ENCODE measurements at regions not wholly inside any gene's neighbourhood (a gene's known extent, or its start where the extent isn't known, plus 50 kb on each side); places are given as distances from the start of the nearest gene placed in this dataset.

DNA sequence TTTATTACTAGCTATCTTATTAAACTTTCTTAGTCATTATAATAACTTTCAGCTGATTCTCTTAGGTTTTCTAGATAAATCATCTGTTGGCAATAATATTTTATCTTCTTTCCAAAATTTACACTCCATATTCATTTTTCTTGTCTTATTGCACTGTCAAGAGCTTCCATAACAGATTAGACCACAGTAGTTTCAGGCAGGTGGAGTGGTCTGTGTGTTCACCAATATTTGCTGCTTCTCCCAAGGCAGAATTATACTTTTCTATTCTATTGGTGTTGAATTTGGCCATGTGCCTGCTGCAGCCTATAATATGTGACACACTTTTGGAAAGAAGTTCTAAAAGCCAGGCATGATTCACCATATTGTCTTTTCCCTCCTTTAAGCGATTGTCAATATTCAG is 422.8 kb downstream of the GATA3 start:
- intact Hi-C loops (cut with micrococcal nuclease), result loop anchor here (10.0 kb wide), 1 partner anchor 432 kb away; no protein-coding TSS in a partner anchor
- ChIA-PET CTCF (interaction anchor here (1.7 kb wide), 1 partner anchor 37 kb away, joined by 4 read pairs; no protein-coding TSS in a partner anchor), POLR2A (interaction anchor here (0.8 kb wide), 1 partner anchor 13 kb away, joined by 4 read pairs; no protein-coding TSS in a partner anchor)
- TF ChIP-seq, protein P1, sequence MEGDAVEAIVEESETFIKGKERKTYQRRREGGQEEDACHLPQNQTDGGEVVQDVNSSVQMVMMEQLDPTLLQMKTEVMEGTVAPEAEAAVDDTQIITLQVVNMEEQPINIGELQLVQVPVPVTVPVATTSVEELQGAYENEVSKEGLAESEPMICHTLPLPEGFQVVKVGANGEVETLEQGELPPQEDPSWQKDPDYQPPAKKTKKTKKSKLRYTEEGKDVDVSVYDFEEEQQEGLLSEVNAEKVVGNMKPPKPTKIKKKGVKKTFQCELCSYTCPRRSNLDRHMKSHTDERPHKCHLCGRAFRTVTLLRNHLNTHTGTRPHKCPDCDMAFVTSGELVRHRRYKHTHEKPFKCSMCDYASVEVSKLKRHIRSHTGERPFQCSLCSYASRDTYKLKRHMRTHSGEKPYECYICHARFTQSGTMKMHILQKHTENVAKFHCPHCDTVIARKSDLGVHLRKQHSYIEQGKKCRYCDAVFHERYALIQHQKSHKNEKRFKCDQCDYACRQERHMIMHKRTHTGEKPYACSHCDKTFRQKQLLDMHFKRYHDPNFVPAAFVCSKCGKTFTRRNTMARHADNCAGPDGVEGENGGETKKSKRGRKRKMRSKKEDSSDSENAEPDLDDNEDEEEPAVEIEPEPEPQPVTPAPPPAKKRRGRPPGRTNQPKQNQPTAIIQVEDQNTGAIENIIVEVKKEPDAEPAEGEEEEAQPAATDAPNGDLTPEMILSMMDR (IDR thresholded peaks at IDR 0.05), result no peak
- Mint-ChIP-seq H3K4me1 (ENCODE audit: low read depth) (no peaks in the 10 kb centered on the region), H3K4me3 (no peak overlapping the region), H3K27ac (no peak overlapping the region), H3K9me3 (peaks cover 6% of the 10 kb centered on the region), H3K27me3 (peaks cover 16% of the 10 kb centered on the region), H3K36me3 (ENCODE audit: low read depth) (peaks cover 4% of the 10 kb centered on the region)
- no peak for ATAC-seq
- no peak for DNase-seq

DNA sequence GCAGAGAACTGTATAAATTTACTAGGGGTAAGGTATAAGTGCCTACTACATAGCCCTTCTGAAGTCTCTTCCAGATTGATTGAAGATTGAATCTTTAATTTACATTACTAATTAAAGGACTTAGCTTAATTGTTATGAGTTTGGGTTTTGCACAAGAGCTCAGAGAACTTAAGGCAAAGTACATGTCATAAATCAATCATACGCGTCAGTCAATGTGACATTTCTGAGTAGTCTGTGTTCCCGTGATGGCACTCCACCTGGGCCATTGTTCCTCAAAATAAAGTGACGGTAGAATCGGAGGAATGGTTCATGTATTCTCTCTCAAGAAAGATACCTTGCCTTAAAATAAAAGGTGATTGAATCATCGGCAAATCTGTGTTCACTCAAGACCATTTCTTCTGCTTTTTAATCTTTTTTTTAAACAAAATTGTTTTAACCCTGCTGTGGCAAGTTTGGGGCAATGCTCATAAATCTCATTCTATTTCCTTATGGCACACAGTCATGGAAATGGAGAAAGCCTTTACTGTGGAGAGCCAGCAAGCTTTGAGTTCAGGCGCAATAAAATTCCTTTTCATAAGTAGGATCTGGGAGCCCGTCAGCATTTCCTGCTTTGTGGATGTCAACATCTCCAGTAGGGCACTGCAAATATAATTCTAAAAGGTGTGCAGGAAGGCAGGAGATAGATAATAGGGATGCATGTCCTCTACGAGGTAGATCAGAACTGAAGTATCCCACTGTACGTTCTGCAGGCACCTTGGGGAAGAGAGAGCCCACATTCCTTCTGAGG is 427.4 kb downstream of the GATA3 start:
- CTCF ChIA-PET, result interaction anchor here (0.9 kb wide), 1 partner anchor 820 kb away, joined by 3 read pairs; no protein-coding TSS in a partner anchor
- H3K27me3 Mint-ChIP-seq, result peaks cover 18% of the 10 kb centered on the region

DNA sequence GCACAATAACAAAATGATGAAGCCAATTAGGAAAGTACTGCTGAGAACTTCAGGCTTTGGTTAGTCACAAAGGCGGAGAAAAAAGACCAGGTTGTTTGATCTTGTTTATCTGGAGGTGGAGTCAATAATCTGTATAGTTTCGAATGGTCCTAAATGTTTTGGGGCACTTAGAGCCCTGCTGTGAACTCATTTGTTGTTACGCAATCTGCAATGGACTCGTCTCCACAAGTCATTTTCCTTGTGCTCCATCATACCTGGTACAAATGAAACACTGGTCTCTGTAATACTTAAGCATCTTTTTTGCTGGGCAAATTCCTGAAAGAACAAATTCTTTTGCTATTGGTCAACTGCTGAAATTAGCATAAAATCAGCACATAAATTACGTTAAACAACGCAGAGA is 430.5 kb downstream of the GATA3 start:
- Mint-ChIP-seq H3K36me3 (ENCODE audit: low read depth) (no peaks in the 10 kb centered on the region), H3K27ac (no peak overlapping the region), H3K4me1 (ENCODE audit: low read depth) (no peaks in the 10 kb centered on the region), H3K4me3 (no peak overlapping the region), H3K27me3 (peaks cover 11% of the 10 kb centered on the region), H3K9me3 (no peaks in the 10 kb centered on the region)
- DNase-seq, result no peak
- ChIA-PET POLR2A (no interaction called here), CTCF (interaction anchor here (0.6 kb wide), 1 partner anchor 153 kb away, joined by 3 read pairs; no protein-coding TSS in a partner anchor)
- intact Hi-C loops (cut with micrococcal nuclease), result no loop called here
- no peak for ATAC-seq
- TF ChIP-seq, protein P1 (IDR thresholded peaks at IDR 0.05), result no peak

More for the DNA sequence above, 427.4 kb downstream of the GATA3 start:
- H3K36me3 Mint-ChIP-seq (ENCODE audit: low read depth), result peaks cover 4% of the 10 kb centered on the region
- intact Hi-C loops (cut with micrococcal nuclease), result no loop called here
- H3K9me3 Mint-ChIP-seq, result peaks cover 6% of the 10 kb centered on the region
- ATAC-seq (no peak), DNase-seq (no peak)
- POLR2A ChIA-PET, result interaction anchor here (0.9 kb wide), 1 partner anchor 331 kb away, joined by 3 read pairs; no protein-coding TSS in a partner anchor
- H3K4me1 Mint-ChIP-seq (ENCODE audit: low read depth), result no peaks in the 10 kb centered on the region
- TF ChIP-seq, protein P1 (IDR thresholded peaks at IDR 0.05), result no peak
- no peak overlapping the region for H3K4me3 Mint-ChIP-seq
- no peak overlapping the region for H3K27ac Mint-ChIP-seq

DNA sequence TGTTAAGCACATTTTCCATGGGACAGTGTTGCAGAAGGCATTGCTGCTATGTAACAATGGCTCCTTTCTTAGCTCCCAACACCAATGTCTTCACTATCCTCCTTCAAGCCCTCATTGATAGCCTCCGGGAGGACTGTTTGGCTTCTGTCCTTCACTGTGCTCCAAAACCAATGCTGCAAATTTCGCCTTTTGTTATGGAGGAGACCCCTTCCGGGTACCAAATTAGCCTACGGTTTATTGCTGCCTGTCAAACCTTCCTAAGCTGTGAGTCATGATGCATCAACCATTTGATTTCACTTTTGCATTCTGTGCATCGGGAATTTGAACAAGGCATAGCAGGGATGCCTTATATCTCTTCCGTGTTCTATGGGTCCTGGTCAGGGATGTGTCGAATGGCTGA is 432.9 kb downstream of the GATA3 start:
- ChIA-PET CTCF (no interaction called here), POLR2A (no interaction called here)
- H3K4me1 Mint-ChIP-seq (ENCODE audit: low read depth), result no peaks in the 10 kb centered on the region
- no peak overlapping the region for H3K27ac Mint-ChIP-seq
- no peak overlapping the region for H3K4me3 Mint-ChIP-seq
- ATAC-seq, result no peak
- intact Hi-C loops (cut with micrococcal nuclease), result no loop called here
- TF ChIP-seq, protein P1 (IDR thresholded peaks at IDR 0.05), result no peak
- peaks cover 8% of the 10 kb centered on the region for H3K27me3 Mint-ChIP-seq
- H3K9me3 Mint-ChIP-seq, result no peaks in the 10 kb centered on the region
- DNase-seq, result no peak
- H3K36me3 Mint-ChIP-seq (ENCODE audit: low read depth), result no peaks in the 10 kb centered on the region

DNA sequence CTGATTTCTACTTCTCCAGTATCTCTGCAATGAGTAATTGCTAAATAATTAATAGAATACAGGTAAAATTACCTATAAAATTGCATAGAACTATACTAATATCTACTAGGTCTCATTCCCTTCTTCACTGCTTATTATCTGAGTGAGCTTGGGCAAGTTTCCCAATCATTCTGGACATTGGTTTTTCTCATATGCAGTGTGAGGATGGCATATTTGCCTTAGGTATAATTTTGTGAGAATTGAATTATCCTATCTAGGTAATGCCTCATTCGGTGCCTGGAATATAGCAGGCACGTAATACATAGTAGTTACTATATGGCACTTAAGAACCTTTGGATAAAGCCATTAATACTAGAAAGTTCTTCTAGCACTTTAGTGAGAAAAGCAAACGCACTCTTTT is 434.7 kb downstream of the GATA3 start:
- no peaks in the 10 kb centered on the region for H3K36me3 Mint-ChIP-seq (ENCODE audit: low read depth)

More for the DNA sequence above, 434.7 kb downstream of the GATA3 start:
- ChIA-PET CTCF (no interaction called here), POLR2A (no interaction called here)
- intact Hi-C loops (cut with micrococcal nuclease), result no loop called here
- TF ChIP-seq, protein P1 (IDR thresholded peaks at IDR 0.05), result no peak
- Mint-ChIP-seq H3K4me1 (ENCODE audit: low read depth) (no peaks in the 10 kb centered on the region), H3K4me3 (no peak overlapping the region), H3K27ac (no peak overlapping the region), H3K9me3 (no peaks in the 10 kb centered on the region), H3K27me3 (no peaks in the 10 kb centered on the region)
- DNase-seq (no peak), ATAC-seq (no peak)

Data from activated CD8-positive, alpha-beta T cell treated with anti-CD3 and anti-CD28 coated beads for 36 hours (primary cell).